ENCODE measurements at regions not wholly inside any gene's neighbourhood (a gene's known extent, or its start where the extent isn't known, plus 50 kb on each side); places are given as distances from the start of the nearest gene placed in this dataset.

- TF ChIP-seq CTCF (IDR thresholded peaks at IDR 0.05) (no peak), POLR2A (IDR thresholded peaks at IDR 0.05) (no peak)
Observed at GRCh38 chr4:179130122-179130714, 1688.0 kb upstream of the AGA start.
